CD4-positive, alpha-beta T cell treated with Interleukin-17A for 1 hour (primary cell): ENCODE measurements at regions not wholly inside any gene's neighbourhood (a gene's known extent, or its start where the extent isn't known, plus 50 kb on each side); places are given as distances from the start of the nearest gene placed in this dataset.

Source experiments
- DNase-seq: peaks from one replicate; pipeline ENCODE4 v3.0.0-alpha.2; 2020

- no peak for DNase-seq
Observed at GRCh38 chr4:155512817-155513216, 136.1 kb upstream of the MAP9 start.

GRCh38 chr4:155512046-155512445 lies 135.3 kb upstream of the MAP9 start:
- DNase-seq: no peak

- no peak for DNase-seq
Observed at GRCh38 chr4:155510771-155511170, 134.0 kb upstream of the MAP9 start.

- DNase-seq: no peak
Observed at GRCh38 chr4:155509555-155509954, 132.8 kb upstream of the MAP9 start.

DNA sequence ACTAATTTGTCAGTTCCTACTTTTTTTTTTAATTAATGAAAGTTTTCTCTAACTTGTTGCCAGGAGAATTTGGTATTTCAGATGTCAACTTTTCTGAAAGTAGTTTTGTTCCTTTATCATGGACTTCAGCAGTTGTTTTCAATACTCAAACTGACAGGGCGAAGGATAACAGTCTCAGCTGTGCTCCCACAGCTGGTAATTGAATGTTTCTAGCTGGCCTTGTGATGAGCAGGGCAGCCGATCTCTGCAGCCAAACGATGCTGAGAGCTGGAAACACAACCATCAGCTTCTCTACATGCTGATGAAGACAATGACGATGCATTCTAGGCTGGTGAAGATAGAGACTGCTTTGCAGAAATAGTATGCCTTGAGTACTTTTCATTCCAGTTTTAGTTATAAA lies 130.0 kb upstream of the MAP9 start:
- no peak for DNase-seq

GRCh38 chr4:155505321-155505720 lies 128.6 kb upstream of the MAP9 start:
- no peak for DNase-seq

DNA sequence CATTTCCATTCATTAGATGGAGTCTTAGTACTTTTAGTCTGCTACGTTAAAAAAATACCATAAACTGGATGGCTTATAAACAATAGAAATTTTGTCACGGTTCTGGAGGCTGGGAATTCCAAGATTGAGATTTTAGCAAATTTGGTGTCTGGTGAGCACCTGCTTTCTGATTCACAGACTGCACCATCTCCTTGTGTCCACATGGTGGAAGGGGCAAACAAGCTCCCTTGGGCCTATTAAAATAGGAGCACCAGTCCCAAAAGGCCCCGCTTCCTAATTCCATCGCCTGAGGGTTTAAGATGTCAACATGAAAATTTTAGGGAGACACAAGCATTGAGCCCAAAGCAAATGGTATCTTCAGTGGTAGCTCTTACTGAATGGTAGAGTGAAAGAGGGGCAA lies 120.5 kb upstream of the MAP9 start:
- DNase-seq: no peak

- DNase-seq: no peak
Observed at GRCh38 chr4:155496294-155496626, 119.5 kb upstream of the MAP9 start.

GRCh38 chr4:155495572-155496293 lies 119.0 kb upstream of the MAP9 start:
- DNase-seq: no peak

- no peak for DNase-seq
Observed at GRCh38 chr4:155494037-155494718, 117.4 kb upstream of the MAP9 start.

- no peak for DNase-seq
Observed at GRCh38 chr4:155491336-155492120, 114.8 kb upstream of the MAP9 start.

DNA sequence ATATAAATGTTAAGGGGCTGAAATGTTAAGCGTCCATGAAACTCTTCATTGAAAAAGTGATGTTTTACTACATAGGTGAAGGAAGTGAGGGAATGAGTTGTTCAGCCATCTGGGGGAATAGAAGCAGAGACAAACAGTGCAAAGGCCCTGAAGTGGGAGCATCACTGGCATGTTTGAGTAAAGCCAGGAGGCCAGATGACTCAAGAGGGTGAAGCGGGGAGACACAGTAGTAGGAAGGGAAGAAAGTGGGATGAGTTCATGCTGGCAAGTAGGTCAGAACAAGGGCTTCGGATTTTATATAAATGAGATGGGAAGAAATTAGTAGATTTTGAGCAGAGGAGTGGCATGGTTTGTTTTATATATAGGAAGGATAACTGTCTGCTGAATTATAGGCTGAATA lies 112.5 kb upstream of the MAP9 start:
- DNase-seq: no peak

DNA sequence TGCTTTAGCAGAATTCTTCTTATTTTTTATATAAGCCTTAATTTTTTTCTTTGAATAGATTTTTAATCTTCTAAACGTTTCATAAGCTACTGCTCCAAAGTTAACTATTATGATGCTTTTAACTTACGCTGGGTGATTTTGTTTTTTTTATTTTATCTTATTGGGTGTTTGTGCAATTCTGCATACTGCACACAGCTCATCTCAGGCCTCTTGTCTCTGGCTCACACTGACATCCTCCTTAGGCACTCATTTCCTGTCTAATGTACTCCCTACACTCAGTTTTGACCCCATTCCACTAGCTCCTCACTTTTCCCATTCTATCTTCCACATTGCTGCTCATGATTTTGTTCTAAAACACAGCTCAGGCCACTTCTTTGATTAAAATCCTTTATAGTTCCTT lies 111.9 kb upstream of the MAP9 start:
- no peak for DNase-seq

GRCh38 chr4:155487210-155487609 lies 110.4 kb upstream of the MAP9 start:
- DNase-seq: no peak

DNA sequence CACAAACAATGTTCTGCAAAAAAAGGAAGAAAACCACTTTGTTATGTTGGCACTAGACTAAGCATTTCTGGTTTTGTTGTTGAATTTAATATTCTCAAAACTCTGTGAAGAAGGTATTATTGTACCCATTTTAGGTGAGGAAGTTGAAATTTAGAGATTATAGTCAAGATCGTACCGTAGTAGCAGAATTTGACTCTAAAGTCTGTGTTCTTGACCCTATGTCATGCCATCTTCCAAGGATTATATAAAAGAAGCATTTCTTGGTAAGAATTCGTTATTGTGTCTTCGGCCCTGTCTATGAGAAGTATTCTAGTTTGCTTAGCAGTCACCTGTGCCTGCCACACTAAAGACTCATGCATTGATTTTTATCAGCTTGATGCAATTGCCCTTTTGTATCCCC lies 104.4 kb upstream of the MAP9 start:
- no peak for DNase-seq

GRCh38 chr4:155479835-155480234 lies 103.1 kb upstream of the MAP9 start:
- DNase-seq: no peak

GRCh38 chr4:155478336-155478835 lies 101.6 kb upstream of the MAP9 start:
- DNase-seq: no peak

- DNase-seq: no peak
Observed at GRCh38 chr4:155474758-155475157, 98.0 kb upstream of the MAP9 start.

GRCh38 chr4:155473420-155474095 lies 96.8 kb upstream of the MAP9 start:
- DNase-seq: no peak

- no peak for DNase-seq
Observed at GRCh38 chr4:155468282-155468681, 91.5 kb upstream of the MAP9 start.

- no peak for DNase-seq
Observed at GRCh38 chr4:155450676-155451075, 73.9 kb upstream of the MAP9 start.

- no peak for DNase-seq
Observed at GRCh38 chr4:155445306-155445705, 68.5 kb upstream of the MAP9 start.

- no peak for DNase-seq
Observed at GRCh38 chr4:155444721-155445120, 68.0 kb upstream of the MAP9 start.
